B cell (primary cell): ENCODE measurements at regions not wholly inside any gene's neighbourhood (a gene's known extent, or its start where the extent isn't known, plus 50 kb on each side); places are given as distances from the start of the nearest gene placed in this dataset.

Experiments used
- EZH2 ChIP-seq: IDR thresholded peaks from 2 replicates; pipeline ENCODE4 v1.6.1; 2012; ENCODE audit warnings: borderline replicate concordance, low read depth, mild to moderate bottlenecking, moderate library complexity, low read length; ENCODE audit not compliant: insufficient read depth, poor library complexity, severe bottlenecking
- TF ChIP-seq, protein P1 (sequence below): fragments of 200-600 bp; IDR thresholded peaks from one replicate; pipeline ENCODE4 v1.8.0; 2022; ENCODE audit warnings: antibody characterized with exemption, mild to moderate bottlenecking

DNA sequence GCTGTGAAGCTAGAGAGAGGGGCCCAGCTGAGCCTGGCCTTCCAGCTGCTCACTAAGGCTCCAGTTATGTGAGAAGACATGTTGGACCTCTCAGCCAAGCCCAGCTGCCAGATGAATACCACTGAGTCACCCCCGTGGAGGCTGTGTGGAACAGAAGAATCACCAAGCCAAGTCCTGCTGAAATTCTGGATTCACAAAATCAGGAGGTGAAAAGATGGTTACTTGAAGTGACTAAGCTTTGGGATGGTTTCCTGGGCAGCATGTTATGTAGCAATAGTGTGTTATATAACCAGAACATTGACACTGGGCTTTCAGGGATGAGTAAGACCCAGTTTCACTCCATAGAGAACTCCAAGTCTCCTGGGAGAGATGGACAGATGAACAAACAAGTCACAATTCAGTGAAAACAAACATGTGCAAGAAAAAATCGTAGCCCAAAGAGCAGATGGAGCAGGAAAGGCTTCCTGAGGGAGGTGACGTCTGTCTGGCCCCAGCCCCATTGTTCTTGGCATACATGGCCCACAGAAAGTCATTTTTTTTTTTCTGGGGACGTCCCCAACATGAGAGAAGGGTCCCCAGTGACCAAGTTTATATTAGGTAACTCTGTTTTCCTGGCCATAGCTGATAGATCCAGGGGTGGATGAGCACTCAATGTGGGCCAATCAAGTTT is 64.1 kb upstream of the PDZD8 start:
- TF ChIP-seq, protein P1, sequence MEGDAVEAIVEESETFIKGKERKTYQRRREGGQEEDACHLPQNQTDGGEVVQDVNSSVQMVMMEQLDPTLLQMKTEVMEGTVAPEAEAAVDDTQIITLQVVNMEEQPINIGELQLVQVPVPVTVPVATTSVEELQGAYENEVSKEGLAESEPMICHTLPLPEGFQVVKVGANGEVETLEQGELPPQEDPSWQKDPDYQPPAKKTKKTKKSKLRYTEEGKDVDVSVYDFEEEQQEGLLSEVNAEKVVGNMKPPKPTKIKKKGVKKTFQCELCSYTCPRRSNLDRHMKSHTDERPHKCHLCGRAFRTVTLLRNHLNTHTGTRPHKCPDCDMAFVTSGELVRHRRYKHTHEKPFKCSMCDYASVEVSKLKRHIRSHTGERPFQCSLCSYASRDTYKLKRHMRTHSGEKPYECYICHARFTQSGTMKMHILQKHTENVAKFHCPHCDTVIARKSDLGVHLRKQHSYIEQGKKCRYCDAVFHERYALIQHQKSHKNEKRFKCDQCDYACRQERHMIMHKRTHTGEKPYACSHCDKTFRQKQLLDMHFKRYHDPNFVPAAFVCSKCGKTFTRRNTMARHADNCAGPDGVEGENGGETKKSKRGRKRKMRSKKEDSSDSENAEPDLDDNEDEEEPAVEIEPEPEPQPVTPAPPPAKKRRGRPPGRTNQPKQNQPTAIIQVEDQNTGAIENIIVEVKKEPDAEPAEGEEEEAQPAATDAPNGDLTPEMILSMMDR: no peak
- no peak for TF ChIP-seq EZH2
